Fibroblast of lung (primary cell): ENCODE measurements at regions not wholly inside any gene's neighbourhood (a gene's known extent, or its start where the extent isn't known, plus 50 kb on each side); places are given as distances from the start of the nearest gene placed in this dataset.
A peak's percentile ranks its signal among the peaks of the same experiment; 100 is the strongest.

ENCODE experiments used
- DNase-seq, 2 donors: peaks; one replicate each; pipeline versions ENCODE4 v3.0.0 to v3.0.0-alpha.2; 2010; ENCODE audit warnings: low read depth in 2 of 2
- H2AFZ ChIP-seq: 2 replicates; pipeline ENCODE4 v1.5.1; 2012; ENCODE audit warnings: low read length, control low read depth, inconsistent platforms
- H3K27ac ChIP-seq: 2 replicates; pipeline ENCODE4 v1.5.1; 2011; ENCODE audit warnings: low read length, control low read depth; ENCODE audit not compliant: insufficient read depth
- H3K27me3 ChIP-seq: 2 replicates; pipeline ENCODE4 v1.5.1; 2011; ENCODE audit warnings: mild to moderate bottlenecking, low read length; ENCODE audit not compliant: control insufficient read depth, insufficient read depth
- H3K36me3 ChIP-seq: 2 replicates; pipeline ENCODE4 v1.5.1; 2011; ENCODE audit warnings: low read length; ENCODE audit not compliant: control insufficient read depth, insufficient read depth
- H3K4me1 ChIP-seq: 2 replicates; pipeline ENCODE4 v1.5.1; 2011; ENCODE audit warnings: low read length; ENCODE audit not compliant: control insufficient read depth, insufficient read depth; ENCODE audit errors: extremely low read depth
- H3K4me2 ChIP-seq: 2 replicates; pipeline ENCODE4 v1.5.1; 2011; ENCODE audit warnings: low read length, control low read depth; ENCODE audit not compliant: insufficient read depth; ENCODE audit errors: extremely low read depth
- H3K4me3 ChIP-seq, 4 experiments: fragments of 200-600 bp in 1 of 4; sonication (generic) in 1 of 4; replicated peaks in 1 of 4; 2 replicates each; pipeline ENCODE4 v1.5.1; 2011 to 2016; ENCODE audit warnings: low read length in 4 of 4, low read depth in 3 of 4, mild to moderate bottlenecking in 3 of 4, control low read depth in 2 of 4, inconsistent platforms in 1 of 4, mixed read lengths in 1 of 4; ENCODE audit not compliant: insufficient read depth in 1 of 4; ENCODE audit errors: control extremely low read depth in 1 of 4
- H3K79me2 ChIP-seq: 2 replicates; pipeline ENCODE4 v1.5.1; 2012; ENCODE audit warnings: mild to moderate bottlenecking, low read length, inconsistent platforms; ENCODE audit not compliant: control insufficient read depth, insufficient read depth
- H3K9ac ChIP-seq: 2 replicates; pipeline ENCODE4 v1.5.1; 2011; ENCODE audit warnings: mild to moderate bottlenecking, low read length, control low read depth; ENCODE audit not compliant: insufficient read depth
- H3K9me3 ChIP-seq: 2 replicates; pipeline ENCODE4 v1.5.1; 2012; ENCODE audit warnings: low read depth, low read length; ENCODE audit not compliant: control insufficient read depth, insufficient read depth
- H4K20me1 ChIP-seq: 2 replicates; pipeline ENCODE4 v1.5.1; 2011; ENCODE audit warnings: low read length; ENCODE audit not compliant: control insufficient read depth, insufficient read depth; ENCODE audit errors: extremely low read depth
- EZH2 ChIP-seq: IDR thresholded peaks from 2 replicates; pipeline ENCODE4 v1.5.1; 2012; ENCODE audit warnings: low read length, control low read depth, mild to moderate bottlenecking; ENCODE audit errors: missing control alignments
- TF ChIP-seq, protein P1 (sequence below), 2 donors: IDR thresholded peaks in 1 of 2; conservative IDR thresholded peaks in 1 of 2; 1 replicate in 1 of 2; 2 replicates in 1 of 2; pipeline ENCODE4 v1.5.1; 2011 to 2012; ENCODE audit warnings: low read length in 2 of 2, control low read depth in 1 of 2, inconsistent platforms in 1 of 2, low read depth in 1 of 2, mild to moderate bottlenecking in 1 of 2

DNA sequence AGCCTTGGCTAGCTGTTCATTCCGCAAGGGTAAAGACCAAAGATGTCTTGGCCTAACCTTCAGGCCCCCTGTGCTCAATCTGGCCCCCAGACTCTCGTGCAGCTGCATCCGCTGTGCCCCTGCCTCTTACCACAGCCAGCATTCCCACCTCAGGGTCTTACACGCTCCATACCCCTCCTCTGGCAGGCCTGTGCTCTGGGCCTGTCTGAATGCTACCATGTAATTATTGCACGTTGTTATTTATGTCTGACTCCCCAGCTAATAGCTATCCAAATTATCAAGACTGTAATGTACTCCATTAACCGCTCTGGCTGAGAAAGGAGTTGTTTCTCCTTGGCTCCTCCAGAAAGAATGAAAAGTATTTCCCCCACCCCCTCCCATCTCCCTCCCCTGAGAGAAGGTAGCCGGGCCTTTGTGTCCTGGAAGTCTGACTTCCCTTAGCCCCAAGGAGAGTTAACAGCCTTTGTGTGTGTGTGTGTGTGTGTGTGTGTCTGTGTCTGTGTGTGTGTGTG lies 54.5 kb upstream of the UBE2E1 start:
- Histone ChIP-seq H3K79me2 (no peaks in the 10 kb centered on the region), H3K4me3 (no peak overlapping the region), H3K27me3 (no peaks in the 10 kb centered on the region), H3K9ac (no peak overlapping the region), H4K20me1 (no peaks in the 10 kb centered on the region), H3K27ac (no peak overlapping the region), H2AFZ (no peak overlapping the region), H3K4me2 (no peak overlapping the region), H3K36me3 (no peaks in the 10 kb centered on the region), H3K9me3 (no peaks in the 10 kb centered on the region), H3K4me1 (peaks cover 2% of the 10 kb centered on the region)
- no peak for TF ChIP-seq EZH2
- TF ChIP-seq, protein P1, sequence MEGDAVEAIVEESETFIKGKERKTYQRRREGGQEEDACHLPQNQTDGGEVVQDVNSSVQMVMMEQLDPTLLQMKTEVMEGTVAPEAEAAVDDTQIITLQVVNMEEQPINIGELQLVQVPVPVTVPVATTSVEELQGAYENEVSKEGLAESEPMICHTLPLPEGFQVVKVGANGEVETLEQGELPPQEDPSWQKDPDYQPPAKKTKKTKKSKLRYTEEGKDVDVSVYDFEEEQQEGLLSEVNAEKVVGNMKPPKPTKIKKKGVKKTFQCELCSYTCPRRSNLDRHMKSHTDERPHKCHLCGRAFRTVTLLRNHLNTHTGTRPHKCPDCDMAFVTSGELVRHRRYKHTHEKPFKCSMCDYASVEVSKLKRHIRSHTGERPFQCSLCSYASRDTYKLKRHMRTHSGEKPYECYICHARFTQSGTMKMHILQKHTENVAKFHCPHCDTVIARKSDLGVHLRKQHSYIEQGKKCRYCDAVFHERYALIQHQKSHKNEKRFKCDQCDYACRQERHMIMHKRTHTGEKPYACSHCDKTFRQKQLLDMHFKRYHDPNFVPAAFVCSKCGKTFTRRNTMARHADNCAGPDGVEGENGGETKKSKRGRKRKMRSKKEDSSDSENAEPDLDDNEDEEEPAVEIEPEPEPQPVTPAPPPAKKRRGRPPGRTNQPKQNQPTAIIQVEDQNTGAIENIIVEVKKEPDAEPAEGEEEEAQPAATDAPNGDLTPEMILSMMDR (conservative IDR thresholded peaks at IDR 0.05 in 1 of 2, IDR thresholded peaks at IDR 0.05 in 1 of 2; ENCODE audit: low read depth in 1 of 2, low read length in 2 of 2) = no peak
- DNase-seq = peak in 1 of 2 donors; percentile 66

DNA sequence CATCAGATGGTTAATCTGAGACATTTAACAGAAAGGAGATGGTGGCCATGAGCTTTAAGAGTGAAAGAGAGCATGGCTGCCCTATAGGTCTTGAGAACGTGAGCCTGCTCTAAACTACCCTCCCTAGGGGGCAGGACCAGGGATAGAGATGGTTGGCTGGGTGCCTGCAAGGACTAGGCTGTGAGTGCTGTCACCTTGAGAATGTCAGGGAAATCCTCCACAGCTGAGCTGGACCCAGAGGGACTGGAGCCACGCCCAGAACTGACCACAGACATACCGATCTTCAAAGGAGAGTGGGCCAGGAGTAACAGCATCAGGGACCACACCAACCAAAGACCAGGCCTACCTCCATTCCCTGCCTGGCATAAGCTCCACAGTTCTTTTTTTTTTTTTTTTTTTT lies 53.6 kb upstream of the UBE2E1 start:
- Histone ChIP-seq H3K9ac (no peak overlapping the region), H3K4me3 (no peak overlapping the region), H3K4me1 (peaks cover 2% of the 10 kb centered on the region), H3K9me3 (no peaks in the 10 kb centered on the region), H3K27me3 (no peaks in the 10 kb centered on the region), H3K27ac (no peak overlapping the region), H4K20me1 (no peaks in the 10 kb centered on the region), H3K4me2 (no peak overlapping the region), H3K79me2 (no peaks in the 10 kb centered on the region), H3K36me3 (no peaks in the 10 kb centered on the region), H2AFZ (no peak overlapping the region)
- DNase-seq = peak in 1 of 2 donors; percentile 60
- TF ChIP-seq EZH2 = no peak
- TF ChIP-seq, protein P1 (conservative IDR thresholded peaks at IDR 0.05 in 1 of 2, IDR thresholded peaks at IDR 0.05 in 1 of 2; ENCODE audit: low read depth in 1 of 2, low read length in 2 of 2) = no peak

DNA sequence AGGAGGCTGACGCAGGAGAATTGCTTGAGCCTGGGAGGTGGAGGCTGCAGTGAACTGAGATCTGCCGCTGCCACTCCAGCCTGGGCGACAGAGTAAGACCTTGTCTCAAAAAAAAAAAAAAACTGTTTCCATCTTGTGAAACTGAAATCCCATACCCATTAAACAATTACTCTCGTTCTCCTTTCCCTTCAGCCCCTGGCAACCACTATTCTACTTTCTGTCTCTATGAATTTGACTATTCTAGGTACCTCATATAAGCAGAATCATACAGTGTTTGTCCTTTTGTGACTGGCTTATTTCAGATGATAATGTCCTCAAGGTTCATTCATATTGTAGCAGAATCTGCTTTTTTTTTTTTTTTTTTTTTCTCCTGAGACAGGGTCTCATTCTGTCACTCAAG lies 51.5 kb upstream of the UBE2E1 start:
- no peaks in the 10 kb centered on the region for H4K20me1 ChIP-seq
- H3K9me3 ChIP-seq = no peaks in the 10 kb centered on the region
- H3K79me2 ChIP-seq = no peaks in the 10 kb centered on the region
- no peak overlapping the region for H2AFZ ChIP-seq
- no peaks in the 10 kb centered on the region for H3K36me3 ChIP-seq
- no peaks in the 10 kb centered on the region for H3K4me1 ChIP-seq
- no peak overlapping the region for H3K4me3 ChIP-seq
- H3K9ac ChIP-seq = no peak overlapping the region
- no peak overlapping the region for H3K27ac ChIP-seq
- no peaks in the 10 kb centered on the region for H3K27me3 ChIP-seq
- no peak overlapping the region for H3K4me2 ChIP-seq
- TF ChIP-seq EZH2 = no peak
- TF ChIP-seq, protein P1 (conservative IDR thresholded peaks at IDR 0.05 in 1 of 2, IDR thresholded peaks at IDR 0.05 in 1 of 2; ENCODE audit: low read depth in 1 of 2, low read length in 2 of 2) = no peak
- no peak for DNase-seq
